ENCODE measurements at regions not wholly inside any gene's neighbourhood (a gene's known extent, or its start where the extent isn't known, plus 50 kb on each side); places are given as distances from the start of the nearest gene placed in this dataset.

DNA sequence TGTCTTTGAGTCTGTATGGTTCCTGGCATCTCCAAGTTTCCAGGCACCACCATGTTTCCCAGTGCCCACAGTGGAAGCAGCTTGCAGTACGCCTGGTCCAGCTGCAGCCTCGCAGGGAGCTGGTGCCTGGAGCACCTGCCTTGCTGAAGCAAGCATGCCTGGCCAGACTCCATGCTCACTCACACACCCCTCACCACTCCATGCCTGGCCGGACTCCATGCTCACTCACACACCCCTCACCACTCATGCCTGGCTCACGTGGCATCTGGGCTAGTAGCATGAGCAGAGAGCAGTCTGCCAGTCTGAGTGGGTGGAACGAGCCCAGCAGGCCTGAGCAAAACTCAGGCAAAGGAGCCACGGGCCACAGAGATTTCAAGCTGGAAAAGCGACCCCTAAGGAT, 214.3 kb downstream of the TFAP2C start:
- H3K9me3 ChIP-seq = no peaks in the 10 kb centered on the region
- intact Hi-C loops (cut with DNase I; ENCODE audit: low total_unique reads) = no loop called here
- H3K4me3 ChIP-seq = no peak overlapping the region
- H3K36me3 ChIP-seq = no peaks in the 10 kb centered on the region
- no peak for DNase-seq
- peaks cover 0 to 8% (median 0%) of the 10 kb centered on the region in 7 donors for H3K27me3 ChIP-seq (replicated peaks in 1 of 7)
- H3K27ac ChIP-seq = no peak overlapping the region
- TF ChIP-seq POLR2A (IDR thresholded peaks at IDR 0.05) (no peak), POLR2AphosphoS5 (IDR thresholded peaks at IDR 0.05) (no peak)
- TF ChIP-seq, protein P1, sequence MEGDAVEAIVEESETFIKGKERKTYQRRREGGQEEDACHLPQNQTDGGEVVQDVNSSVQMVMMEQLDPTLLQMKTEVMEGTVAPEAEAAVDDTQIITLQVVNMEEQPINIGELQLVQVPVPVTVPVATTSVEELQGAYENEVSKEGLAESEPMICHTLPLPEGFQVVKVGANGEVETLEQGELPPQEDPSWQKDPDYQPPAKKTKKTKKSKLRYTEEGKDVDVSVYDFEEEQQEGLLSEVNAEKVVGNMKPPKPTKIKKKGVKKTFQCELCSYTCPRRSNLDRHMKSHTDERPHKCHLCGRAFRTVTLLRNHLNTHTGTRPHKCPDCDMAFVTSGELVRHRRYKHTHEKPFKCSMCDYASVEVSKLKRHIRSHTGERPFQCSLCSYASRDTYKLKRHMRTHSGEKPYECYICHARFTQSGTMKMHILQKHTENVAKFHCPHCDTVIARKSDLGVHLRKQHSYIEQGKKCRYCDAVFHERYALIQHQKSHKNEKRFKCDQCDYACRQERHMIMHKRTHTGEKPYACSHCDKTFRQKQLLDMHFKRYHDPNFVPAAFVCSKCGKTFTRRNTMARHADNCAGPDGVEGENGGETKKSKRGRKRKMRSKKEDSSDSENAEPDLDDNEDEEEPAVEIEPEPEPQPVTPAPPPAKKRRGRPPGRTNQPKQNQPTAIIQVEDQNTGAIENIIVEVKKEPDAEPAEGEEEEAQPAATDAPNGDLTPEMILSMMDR (IDR thresholded peaks at IDR 0.05 in 8 of 11, conservative IDR thresholded peaks at IDR 0.05 in 3 of 11) = no peak
- no peaks in the 10 kb centered on the region for H3K4me1 ChIP-seq
- WGBS, 5 donors = 69 to 83% (median 77%) methylated on average over 7 of the region's 7 CpGs

DNA sequence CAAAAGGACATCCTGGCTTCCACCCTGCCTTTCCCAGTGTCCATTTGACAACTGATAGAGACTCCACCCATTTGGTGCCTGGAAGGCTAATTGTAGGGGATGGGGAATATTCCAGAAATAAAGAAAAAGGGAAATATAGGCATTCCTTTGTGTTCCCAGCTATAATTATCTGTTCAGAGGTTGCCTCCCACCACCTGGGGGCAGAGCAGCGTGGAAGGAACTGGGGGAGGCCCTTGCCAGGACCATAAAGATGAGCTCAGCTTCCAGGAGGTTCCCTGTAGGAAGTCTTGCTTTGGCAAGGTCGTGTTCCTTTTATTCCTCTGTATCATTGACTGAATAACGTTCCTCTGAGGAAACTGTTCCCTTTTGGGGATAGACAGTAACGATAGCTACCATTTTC, 214.7 kb downstream of the TFAP2C start:
- intact Hi-C loops (cut with DNase I; ENCODE audit: low total_unique reads) = no loop called here
- Histone ChIP-seq H3K27ac (no peak overlapping the region), H3K9me3 (no peaks in the 10 kb centered on the region), H3K36me3 (no peaks in the 10 kb centered on the region), H3K4me3 (no peak overlapping the region), H3K4me1 (no peaks in the 10 kb centered on the region), H3K27me3 (replicated peaks in 1 of 7) (peaks cover 0 to 8% (median 0%) of the 10 kb centered on the region in 7 donors)
- DNase-seq = no peak
- 35 to 52% (median 42%) methylated on average over 4 of the region's 4 CpGs for WGBS, 5 donors
- TF ChIP-seq, protein P1 (IDR thresholded peaks at IDR 0.05 in 8 of 11, conservative IDR thresholded peaks at IDR 0.05 in 3 of 11) = no peak
- no peak for TF ChIP-seq POLR2A (IDR thresholded peaks at IDR 0.05)
- TF ChIP-seq POLR2AphosphoS5 (IDR thresholded peaks at IDR 0.05) = no peak

DNA sequence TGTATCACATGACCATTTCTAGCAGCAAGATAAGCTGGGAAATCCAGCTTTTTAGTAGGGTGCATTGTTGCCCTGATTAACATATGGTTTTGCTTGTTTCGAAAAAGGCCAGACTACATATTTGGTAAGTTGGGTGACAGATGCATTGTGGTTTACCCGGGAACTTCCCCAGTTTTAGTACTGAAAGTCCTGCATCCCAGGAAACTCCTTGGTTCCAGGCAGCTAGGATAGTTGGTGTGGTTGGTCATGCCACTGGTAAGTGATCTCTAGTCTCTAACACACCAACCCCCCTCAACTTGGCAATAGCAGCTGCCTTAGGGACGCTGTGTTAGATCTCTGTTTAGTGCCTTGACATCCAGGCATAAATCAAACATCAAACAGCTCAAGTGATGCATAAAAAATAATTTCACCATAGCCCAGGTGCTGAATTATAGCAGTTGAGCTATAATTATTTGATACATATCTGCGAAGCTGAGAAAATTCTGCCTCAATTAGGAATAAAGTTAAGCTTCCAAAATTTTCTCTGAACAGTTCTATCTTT, 216.5 kb downstream of the TFAP2C start:
- H3K4me1 ChIP-seq = no peaks in the 10 kb centered on the region
- TF ChIP-seq, protein P1 (IDR thresholded peaks at IDR 0.05 in 8 of 11, conservative IDR thresholded peaks at IDR 0.05 in 3 of 11) = no peak
- TF ChIP-seq POLR2AphosphoS5 (IDR thresholded peaks at IDR 0.05) (no peak), POLR2A (IDR thresholded peaks at IDR 0.05) (no peak)
- 62 to 76% (median 65%) methylated on average over 4 of the region's 4 CpGs for WGBS, 5 donors
- H3K9me3 ChIP-seq = no peaks in the 10 kb centered on the region
- H3K4me3 ChIP-seq = no peak overlapping the region
- DNase-seq = no peak
- intact Hi-C loops (cut with DNase I; ENCODE audit: low total_unique reads) = no loop called here
- no peak overlapping the region for H3K27ac ChIP-seq
- H3K36me3 ChIP-seq = no peaks in the 10 kb centered on the region
- H3K27me3 ChIP-seq (replicated peaks in 1 of 7) = peaks cover 0 to 8% (median 0%) of the 10 kb centered on the region in 7 donors

DNA sequence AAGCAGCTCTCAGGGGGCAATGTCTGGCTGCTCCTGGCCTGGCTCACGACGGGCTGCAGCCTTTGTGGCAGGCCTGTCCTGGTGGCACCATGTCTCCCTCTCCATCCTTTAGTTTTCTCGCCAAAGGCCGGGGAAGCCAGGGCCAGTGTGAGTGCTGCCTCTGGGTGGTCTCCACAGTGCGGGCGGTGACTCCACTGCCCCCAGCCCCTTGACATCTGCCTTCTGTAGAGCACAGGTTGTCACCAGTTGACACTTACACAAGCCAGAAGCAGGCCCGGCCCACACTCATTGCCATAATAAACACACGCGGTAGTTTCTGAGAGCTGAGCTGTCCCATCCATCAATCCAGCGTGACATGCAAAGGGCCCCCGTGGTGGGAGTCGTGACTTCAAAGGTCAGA, 219.5 kb downstream of the TFAP2C start:
- H3K4me3 ChIP-seq = no peak overlapping the region
- no peaks in the 10 kb centered on the region for H3K4me1 ChIP-seq
- peaks cover 0 to 8% (median 0%) of the 10 kb centered on the region in 7 donors for H3K27me3 ChIP-seq (replicated peaks in 1 of 7)
- no peaks in the 10 kb centered on the region for H3K36me3 ChIP-seq
- intact Hi-C loops (cut with DNase I; ENCODE audit: low total_unique reads) = no loop called here
- TF ChIP-seq, protein P1 (IDR thresholded peaks at IDR 0.05 in 8 of 11, conservative IDR thresholded peaks at IDR 0.05 in 3 of 11) = no peak
- TF ChIP-seq POLR2AphosphoS5 (IDR thresholded peaks at IDR 0.05) = no peak
- peaks cover 0 to 8% (median 0%) of the 10 kb centered on the region in 8 donors for H3K9me3 ChIP-seq
- DNase-seq = no peak
- no peak overlapping the region for H3K27ac ChIP-seq
- WGBS, 5 donors = 39 to 46% (median 45%) methylated on average over 7 to 12 of the region's 12 CpGs
